Left hindlimb (tissue), 1 donor: ENCODE measurements at regions not wholly inside any gene's neighbourhood (a gene's known extent, or its start where the extent isn't known, plus 50 kb on each side); places are given as distances from the start of the nearest gene placed in this dataset.

Experiments used
- DNase-seq: peaks from one replicate; pipeline ENCODE4 v3.0.0-alpha.2; 2018

- DNase-seq, result peak; percentile 59
These were observed 187.9 kb upstream of the LYSMD4 start for GRCh38 chr15:99921101-99921500.

- no peak for DNase-seq
These were observed 184.8 kb upstream of the LYSMD4 start for GRCh38 chr15:99918072-99918471.

- no peak for DNase-seq
These were observed 184.0 kb upstream of the LYSMD4 start for GRCh38 chr15:99917252-99917651.

- no peak for DNase-seq
These were observed 183.5 kb upstream of the LYSMD4 start for GRCh38 chr15:99916668-99917223.

GRCh38 chr15:99914723-99915122 is 181.5 kb upstream of the LYSMD4 start:
- DNase-seq, result no peak

- no peak for DNase-seq
These were observed 178.6 kb upstream of the LYSMD4 start for GRCh38 chr15:99911816-99912215.

- DNase-seq, result no peak
These were observed 176.5 kb upstream of the LYSMD4 start for GRCh38 chr15:99909592-99910295.

GRCh38 chr15:99907698-99908097 is 174.5 kb upstream of the LYSMD4 start:
- DNase-seq, result no peak

- no peak for DNase-seq
These were observed 173.6 kb upstream of the LYSMD4 start for GRCh38 chr15:99906793-99907192.

- DNase-seq, result no peak
These were observed 173.1 kb upstream of the LYSMD4 start for GRCh38 chr15:99906311-99906710.

- no peak for DNase-seq
These were observed 169.2 kb upstream of the LYSMD4 start for GRCh38 chr15:99902248-99902928.

GRCh38 chr15:99895956-99896311 is 162.7 kb upstream of the LYSMD4 start:
- no peak for DNase-seq

- no peak for DNase-seq
These were observed 162.1 kb upstream of the LYSMD4 start for GRCh38 chr15:99895189-99895955.

GRCh38 chr15:99878835-99879234 is 145.6 kb upstream of the LYSMD4 start:
- DNase-seq, result no peak

- DNase-seq, result no peak
These were observed 140.2 kb upstream of the LYSMD4 start for GRCh38 chr15:99873451-99873850.

- no peak for DNase-seq
These were observed 130.4 kb upstream of the LYSMD4 start for GRCh38 chr15:99863550-99864198.

GRCh38 chr15:99857836-99858235 is 124.6 kb upstream of the LYSMD4 start:
- DNase-seq, result no peak

- no peak for DNase-seq
These were observed 117.3 kb upstream of the LYSMD4 start for GRCh38 chr15:99850517-99850916.

GRCh38 chr15:99845009-99845408 is 111.8 kb upstream of the LYSMD4 start:
- no peak for DNase-seq

- no peak for DNase-seq
These were observed 110.9 kb upstream of the LYSMD4 start for GRCh38 chr15:99844150-99844549.

GRCh38 chr15:99842071-99842470 is 108.8 kb upstream of the LYSMD4 start:
- no peak for DNase-seq

GRCh38 chr15:99826157-99826780 is 93.0 kb upstream of the LYSMD4 start:
- DNase-seq, result no peak

GRCh38 chr15:99823346-99823745 is 90.1 kb upstream of the LYSMD4 start:
- no peak for DNase-seq
